CD4-positive, alpha-beta T cell (primary cell): ENCODE measurements at regions not wholly inside any gene's neighbourhood (a gene's known extent, or its start where the extent isn't known, plus 50 kb on each side); places are given as distances from the start of the nearest gene placed in this dataset.

Experiments used
- ATAC-seq: fragments of 200-7000 bp; cut with Tn5 transposase; one replicate; pipeline ENCODE4 v1.10.0; 2022; ENCODE audit warnings: mild to moderate bottlenecking; ENCODE audit not compliant: poor library complexity
- CTCF ChIA-PET: fragments of 350-600 bp; sonication (Branson Sonifier 250); formaldehyde crosslinking; loops from one replicate; lab custom pipeline; 2021; ENCODE audit warnings: antibody characterized with exemption, inconsistent platforms; lab: Charles Lee
- POLR2A ChIA-PET: fragments of 350-600 bp; sonication (Branson Sonifier 250); formaldehyde crosslinking; loops from one replicate; lab custom pipeline; 2021; ENCODE audit warnings: antibody characterized with exemption, inconsistent platforms; lab: Charles Lee
- DNase-seq, 14 experiments: peaks; one replicate each; pipeline ENCODE4 v3.0.0-alpha.2; 2013 to 2020; ENCODE audit warnings: mixed read lengths in 2 of 14
- H3K27ac ChIP-seq, 2 donors: one replicate each; pipeline versions ENCODE4 v1.5.1 to v1.7.0; 2013; ENCODE audit warnings: low read length in 2 of 2, low read depth in 1 of 2, mild to moderate bottlenecking in 1 of 2
- H3K27me3 ChIP-seq, 2 experiments: 1 replicate in 1 of 2; 2 replicates in 1 of 2; pipeline versions ENCODE4 v1.6.1 to v1.7.0; 2013; ENCODE audit warnings: low read length in 2 of 2, control low read depth in 1 of 2, mild to moderate bottlenecking in 1 of 2, moderate library complexity in 1 of 2; ENCODE audit not compliant: insufficient read depth in 2 of 2, control insufficient read depth in 1 of 2
- H3K36me3 ChIP-seq: one replicate; pipeline ENCODE4 v1.6.1; 2013; ENCODE audit warnings: low read length, control low read depth; ENCODE audit not compliant: insufficient read depth
- H3K4me1 ChIP-seq: one replicate; pipeline ENCODE4 v1.6.1; 2013; ENCODE audit warnings: low read length, control low read depth; ENCODE audit not compliant: insufficient read depth
- H3K4me3 ChIP-seq: one replicate; pipeline ENCODE4 v1.5.1; 2013; ENCODE audit warnings: mild to moderate bottlenecking, low read length, moderate library complexity
- H3K9me3 ChIP-seq, 2 experiments: 1 replicate in 1 of 2; 2 replicates in 1 of 2; pipeline versions ENCODE4 v1.6.1 to v1.7.0; 2013; ENCODE audit warnings: low read length in 2 of 2, mild to moderate bottlenecking in 2 of 2, control low read depth in 1 of 2, moderate library complexity in 1 of 2; ENCODE audit not compliant: control insufficient read depth in 1 of 2, insufficient read depth in 1 of 2
- H3K27ac Mint-ChIP-seq: one replicate; pipeline ENCODE4 v1.8.0; 2020; ENCODE audit warnings: mixed read lengths
- H3K27me3 Mint-ChIP-seq: one replicate; pipeline ENCODE4 v1.8.0; 2021; ENCODE audit warnings: mixed read lengths
- H3K36me3 Mint-ChIP-seq: one replicate; pipeline ENCODE4 v1.8.0; 2021; ENCODE audit warnings: low read depth, mixed read lengths
- H3K4me1 Mint-ChIP-seq: one replicate; pipeline ENCODE4 v1.8.0; 2021; ENCODE audit warnings: low read depth, mixed read lengths
- H3K4me3 Mint-ChIP-seq: one replicate; pipeline ENCODE4 v1.8.0; 2020; ENCODE audit warnings: mild to moderate bottlenecking, mixed read lengths
- H3K9me3 Mint-ChIP-seq: one replicate; pipeline ENCODE4 v1.8.0; 2020; ENCODE audit warnings: mixed read lengths
- CTCF ChIP-seq: fragments of 200-600 bp; IDR thresholded peaks from one replicate; pipeline ENCODE4 v1.8.0; 2022; ENCODE audit warnings: antibody characterized with exemption, mild to moderate bottlenecking
- intact Hi-C, 2 experiments: fragments of 100-400 bp; cut with DNase I in 1 of 2; cut with micrococcal nuclease in 1 of 2; formaldehyde crosslinking; loops; one replicate each; pipeline versions ENCODE4 v1.15.1 to v1.9.0; 2023 to 2025; cut with DNase I, micrococcal nuclease

- POLR2A ChIA-PET, result no interaction called here
Observed at GRCh38 chr4:54575919-54576318, 81.8 kb upstream of the KIT start.

GRCh38 chr4:54581807-54582206, 76.0 kb upstream of the KIT start:
- no peak overlapping the region for H3K4me3 ChIP-seq
- ChIA-PET CTCF (no interaction called here), POLR2A (no interaction called here)
- no peaks in the 10 kb centered on the region for H3K36me3 Mint-ChIP-seq
- ATAC-seq (no peak), DNase-seq (no peak)
- no peak overlapping the region for H3K27ac ChIP-seq
- intact Hi-C loops, result no loop called here
- no peak overlapping the region for H3K27ac Mint-ChIP-seq
- H3K4me1 Mint-ChIP-seq, result no peaks in the 10 kb centered on the region
- peaks cover 29% of the 10 kb centered on the region for H3K27me3 Mint-ChIP-seq
- H3K9me3 ChIP-seq, result no peaks in the 10 kb centered on the region
- TF ChIP-seq CTCF, result no peak
- H3K27me3 ChIP-seq, result no peaks in the 10 kb centered on the region
- no peaks in the 10 kb centered on the region for H3K36me3 ChIP-seq
- no peaks in the 10 kb centered on the region for H3K9me3 Mint-ChIP-seq
- no peak overlapping the region for H3K4me3 Mint-ChIP-seq
- H3K4me1 ChIP-seq, result no peaks in the 10 kb centered on the region

More at GRCh38 chr4:54575919-54576318, 81.8 kb upstream of the KIT start:
- Histone ChIP-seq H3K4me3 (no peak overlapping the region), H3K9me3 (no peaks in the 10 kb centered on the region), H3K4me1 (no peaks in the 10 kb centered on the region), H3K36me3 (no peaks in the 10 kb centered on the region), H3K27me3 (no peaks in the 10 kb centered on the region), H3K27ac (no peak overlapping the region)
- no peak for ATAC-seq
- no peak overlapping the region for H3K27ac Mint-ChIP-seq
- H3K27me3 Mint-ChIP-seq, result peaks cover 8% of the 10 kb centered on the region
- no peak for TF ChIP-seq CTCF
- no peak overlapping the region for H3K4me3 Mint-ChIP-seq
- H3K4me1 Mint-ChIP-seq, result no peaks in the 10 kb centered on the region
- H3K36me3 Mint-ChIP-seq, result no peaks in the 10 kb centered on the region
- no peaks in the 10 kb centered on the region for H3K9me3 Mint-ChIP-seq
- no peak for DNase-seq
- intact Hi-C loops, result no loop called here
- CTCF ChIA-PET, result no interaction called here

GRCh38 chr4:54585321-54586000, 72.3 kb upstream of the KIT start:
- intact Hi-C loops, result no loop called here
- Histone ChIP-seq H3K9me3 (no peaks in the 10 kb centered on the region), H3K4me3 (no peak overlapping the region), H3K27ac (no peak overlapping the region), H3K4me1 (no peaks in the 10 kb centered on the region), H3K36me3 (no peaks in the 10 kb centered on the region), H3K27me3 (no peaks in the 10 kb centered on the region)
- H3K36me3 Mint-ChIP-seq, result no peaks in the 10 kb centered on the region
- H3K4me1 Mint-ChIP-seq, result no peaks in the 10 kb centered on the region
- no peak for ATAC-seq
- no peak overlapping the region for H3K4me3 Mint-ChIP-seq
- ChIA-PET CTCF (no interaction called here), POLR2A (no interaction called here)
- DNase-seq, result no peak
- TF ChIP-seq CTCF, result no peak
- no peaks in the 10 kb centered on the region for H3K9me3 Mint-ChIP-seq
- peaks cover 23% of the 10 kb centered on the region for H3K27me3 Mint-ChIP-seq
- H3K27ac Mint-ChIP-seq, result no peak overlapping the region
